Neutrophil (primary cell): ENCODE measurements at regions not wholly inside any gene's neighbourhood (a gene's known extent, or its start where the extent isn't known, plus 50 kb on each side); places are given as distances from the start of the nearest gene placed in this dataset.

Source experiments
- H3K27ac ChIP-seq: fragments of 200-600 bp; sonication (generic); 2 replicates; pipeline ENCODE4 v1.5.1; 2016; ENCODE audit warnings: mild to moderate bottlenecking, moderate library complexity
- H3K27me3 ChIP-seq: fragments of 200-600 bp; sonication (generic); 2 replicates; pipeline ENCODE4 v1.6.0; 2016; ENCODE audit warnings: mild to moderate bottlenecking
- H3K36me3 ChIP-seq: fragments of 200-600 bp; sonication (generic); 2 replicates; pipeline ENCODE4 v1.5.1; 2017
- H3K4me1 ChIP-seq, 2 experiments: fragments of 200-600 bp in 1 of 2; sonication (generic) in 1 of 2; 1 replicate in 1 of 2; 2 replicates in 1 of 2; pipeline versions ENCODE4 v1.5.1 to v1.6.1; 2013 to 2016; ENCODE audit warnings: low read depth in 1 of 2, low read length in 1 of 2, mild to moderate bottlenecking in 1 of 2, moderate library complexity in 1 of 2; ENCODE audit not compliant: control insufficient read depth in 1 of 2, insufficient read depth in 1 of 2
- H3K4me3 ChIP-seq, 2 experiments: fragments of 200-600 bp in 1 of 2; sonication (generic) in 1 of 2; 1 replicate in 1 of 2; 2 replicates in 1 of 2; pipeline ENCODE4 v1.5.1; 2013 to 2016; ENCODE audit warnings: low read depth in 1 of 2, low read length in 1 of 2, mild to moderate bottlenecking in 1 of 2, moderate library complexity in 1 of 2
- H3K9me3 ChIP-seq: fragments of 200-600 bp; sonication (generic); 2 replicates; pipeline ENCODE4 v1.5.1; 2016
- TF ChIP-seq, protein P1 (sequence below): fragments of 200-600 bp; sonication (generic); IDR thresholded peaks from 2 replicates; pipeline ENCODE4 v1.5.1; 2016; ENCODE audit warnings: antibody characterized with exemption

DNA sequence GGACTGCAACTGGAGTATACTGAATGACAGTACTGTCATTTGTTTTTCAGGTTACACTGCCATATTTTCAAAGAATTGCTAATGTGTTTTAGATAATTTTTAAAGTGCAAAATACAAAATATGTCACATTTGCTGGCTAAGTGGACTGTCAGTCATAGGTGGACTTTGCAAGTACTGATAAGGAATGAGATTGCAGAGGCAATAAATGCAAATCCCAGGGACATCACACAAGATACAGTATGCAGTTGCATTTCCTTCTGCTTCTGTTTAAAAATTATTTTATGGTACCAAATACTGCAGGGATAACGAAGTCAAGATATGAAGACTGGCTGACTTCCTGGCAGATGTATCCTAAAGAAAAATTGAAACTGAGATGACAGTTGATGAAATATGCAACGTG is 237.6 kb upstream of the MAGI2 start:
- TF ChIP-seq, protein P1, sequence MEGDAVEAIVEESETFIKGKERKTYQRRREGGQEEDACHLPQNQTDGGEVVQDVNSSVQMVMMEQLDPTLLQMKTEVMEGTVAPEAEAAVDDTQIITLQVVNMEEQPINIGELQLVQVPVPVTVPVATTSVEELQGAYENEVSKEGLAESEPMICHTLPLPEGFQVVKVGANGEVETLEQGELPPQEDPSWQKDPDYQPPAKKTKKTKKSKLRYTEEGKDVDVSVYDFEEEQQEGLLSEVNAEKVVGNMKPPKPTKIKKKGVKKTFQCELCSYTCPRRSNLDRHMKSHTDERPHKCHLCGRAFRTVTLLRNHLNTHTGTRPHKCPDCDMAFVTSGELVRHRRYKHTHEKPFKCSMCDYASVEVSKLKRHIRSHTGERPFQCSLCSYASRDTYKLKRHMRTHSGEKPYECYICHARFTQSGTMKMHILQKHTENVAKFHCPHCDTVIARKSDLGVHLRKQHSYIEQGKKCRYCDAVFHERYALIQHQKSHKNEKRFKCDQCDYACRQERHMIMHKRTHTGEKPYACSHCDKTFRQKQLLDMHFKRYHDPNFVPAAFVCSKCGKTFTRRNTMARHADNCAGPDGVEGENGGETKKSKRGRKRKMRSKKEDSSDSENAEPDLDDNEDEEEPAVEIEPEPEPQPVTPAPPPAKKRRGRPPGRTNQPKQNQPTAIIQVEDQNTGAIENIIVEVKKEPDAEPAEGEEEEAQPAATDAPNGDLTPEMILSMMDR: no peak

DNA sequence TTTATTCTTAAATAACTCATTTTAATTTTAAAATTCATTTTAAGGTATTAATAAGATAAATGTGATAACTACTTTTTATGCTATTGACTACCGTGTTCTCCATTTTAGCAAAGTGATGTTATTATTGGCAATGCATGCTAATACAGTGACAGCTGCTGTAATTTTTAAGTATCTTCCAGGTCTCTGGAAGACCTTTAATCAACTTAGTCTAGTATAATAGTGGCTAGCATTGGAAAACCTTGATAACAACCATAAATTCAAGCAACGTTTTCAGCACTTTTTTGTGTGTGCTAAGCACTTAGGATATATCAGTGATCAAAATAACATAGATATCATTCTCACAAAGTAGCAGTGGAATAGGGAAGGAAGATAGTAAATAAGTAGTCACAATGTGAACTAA is 230.9 kb upstream of the MAGI2 start:
- Histone ChIP-seq H3K27me3 (no peaks in the 10 kb centered on the region), H3K27ac (no peak overlapping the region), H3K9me3 (no peaks in the 10 kb centered on the region), H3K36me3 (no peaks in the 10 kb centered on the region), H3K4me1 (no peaks in the 10 kb centered on the region), H3K4me3 (no peak overlapping the region)
- TF ChIP-seq, protein P1: no peak

More for the DNA sequence above, 237.6 kb upstream of the MAGI2 start:
- H3K9me3 ChIP-seq: no peaks in the 10 kb centered on the region
- no peak overlapping the region for H3K27ac ChIP-seq
- no peaks in the 10 kb centered on the region for H3K36me3 ChIP-seq
- H3K27me3 ChIP-seq: no peaks in the 10 kb centered on the region
- no peaks in the 10 kb centered on the region for H3K4me1 ChIP-seq
- no peak overlapping the region for H3K4me3 ChIP-seq

DNA sequence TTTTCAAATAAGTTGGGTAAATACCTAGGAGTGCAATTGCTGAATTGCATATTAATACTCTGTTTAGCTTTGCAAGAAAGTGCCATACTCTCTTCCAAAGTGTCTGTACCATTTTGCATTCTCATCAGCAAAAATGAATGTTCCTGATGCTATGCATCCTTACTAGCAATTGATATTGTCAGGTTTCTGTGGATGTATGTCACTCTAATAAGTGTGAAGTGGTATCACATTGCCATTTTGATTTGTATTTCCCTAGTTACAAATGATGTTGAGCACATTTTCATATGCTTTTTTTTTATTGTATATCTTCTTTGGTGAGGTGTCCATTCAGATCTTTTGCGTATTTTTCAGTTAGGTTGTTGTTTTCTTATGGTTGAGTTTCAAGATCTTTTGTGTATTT is 230.4 kb upstream of the MAGI2 start:
- Histone ChIP-seq H3K27me3 (no peaks in the 10 kb centered on the region), H3K4me3 (no peak overlapping the region), H3K4me1 (no peaks in the 10 kb centered on the region), H3K9me3 (no peaks in the 10 kb centered on the region), H3K36me3 (no peaks in the 10 kb centered on the region), H3K27ac (no peak overlapping the region)
- TF ChIP-seq, protein P1: no peak

DNA sequence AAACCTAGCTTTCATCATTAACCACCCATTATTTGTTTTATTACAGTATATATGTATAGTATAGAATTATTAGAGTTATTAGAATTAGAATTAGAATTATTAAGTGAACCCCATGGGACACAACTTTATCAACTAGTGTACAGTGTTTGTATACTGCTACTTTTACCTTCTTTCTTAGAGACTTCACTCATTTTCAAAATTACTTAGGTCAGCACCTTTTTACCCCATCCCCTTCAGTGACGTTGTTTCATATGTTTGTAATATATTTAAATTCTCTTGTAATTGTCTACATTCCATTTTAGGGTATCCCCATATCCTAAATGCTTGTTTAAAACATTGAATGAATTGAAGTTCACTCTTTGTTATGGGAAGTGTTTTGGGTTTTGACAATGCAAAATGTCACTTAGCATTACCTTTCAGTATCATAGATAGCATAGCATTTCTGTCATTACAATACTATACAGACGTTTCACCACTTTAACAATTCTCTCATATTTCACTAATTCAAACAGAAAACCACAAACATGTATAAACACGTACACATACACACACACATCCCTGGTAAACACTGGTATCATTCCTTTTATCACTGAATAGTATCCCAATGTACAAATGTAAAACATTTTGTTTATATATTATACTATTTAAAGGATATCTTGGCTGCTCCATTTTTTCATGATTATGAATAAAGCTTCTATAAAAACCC is 229.9 kb upstream of the MAGI2 start:
- TF ChIP-seq, protein P1: no peak
- no peaks in the 10 kb centered on the region for H3K9me3 ChIP-seq
- H3K36me3 ChIP-seq: no peaks in the 10 kb centered on the region
- H3K4me3 ChIP-seq: no peak overlapping the region
- H3K27ac ChIP-seq: no peak overlapping the region
- no peaks in the 10 kb centered on the region for H3K27me3 ChIP-seq
- H3K4me1 ChIP-seq: no peaks in the 10 kb centered on the region

DNA sequence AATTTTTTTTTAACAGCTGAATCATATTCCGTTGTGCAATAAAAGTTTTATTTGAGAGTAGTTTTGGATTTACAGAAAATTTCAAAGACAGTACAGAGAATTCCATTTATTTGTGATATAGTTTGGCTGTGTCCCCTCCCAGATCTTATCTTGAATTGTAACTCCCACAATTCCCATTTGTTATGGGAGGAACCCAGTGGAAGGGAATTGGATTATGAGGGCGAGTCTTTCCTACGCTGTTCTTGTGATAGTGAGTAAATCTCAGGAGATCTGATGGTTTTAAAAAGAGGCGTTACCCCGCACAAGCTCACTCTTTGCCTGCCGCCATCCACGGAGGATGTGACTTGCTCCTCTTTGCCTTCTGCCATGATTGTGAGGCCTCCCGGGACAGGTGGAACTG is 228.0 kb upstream of the MAGI2 start:
- no peaks in the 10 kb centered on the region for H3K36me3 ChIP-seq
- no peaks in the 10 kb centered on the region for H3K27me3 ChIP-seq
- no peak overlapping the region for H3K4me3 ChIP-seq
- no peaks in the 10 kb centered on the region for H3K9me3 ChIP-seq
- H3K27ac ChIP-seq: no peak overlapping the region
- TF ChIP-seq, protein P1: no peak
- no peaks in the 10 kb centered on the region for H3K4me1 ChIP-seq
